PC-3 (cell line): ENCODE measurements at regions not wholly inside any gene's neighbourhood (a gene's known extent, or its start where the extent isn't known, plus 50 kb on each side); places are given as distances from the start of the nearest gene placed in this dataset.

Experiments used
- ATAC-seq: fragments of 200-7000 bp; cut with Tn5 transposase; 2 replicates; pipeline ENCODE4 v1.9.1; 2020; ENCODE audit warnings: mild to moderate bottlenecking, moderate library complexity
- BruUV-seq: library from RNA; stranded (reverse); fragments of 400-500 nt; replicated peaks from 2 replicates; lab custom pipeline; 2021; lab: Mats Ljungman, UMichigan
- CTCF ChIA-PET: fragments of 300-600 bp; sonication (Branson Sonifier 250); formaldehyde crosslinking; loops from one replicate; lab custom pipeline; 2022; ENCODE audit warnings: antibody characterized with exemption; lab: Charles Lee
- POLR2A ChIA-PET: fragments of 300-600 bp; sonication (Branson Sonifier 250); formaldehyde crosslinking; loops from one replicate; lab custom pipeline; 2022; ENCODE audit warnings: antibody characterized with exemption; ENCODE audit not compliant: unreplicated experiment; lab: Charles Lee
- DNase-seq: peaks from one replicate; pipeline ENCODE4 v3.0.0-alpha.2; 2015
- H2AFZ ChIP-seq: fragments of 300-600 bp; sonication (generic); 2 replicates; pipeline ENCODE4 v1.6.0; 2016; ENCODE audit warnings: antibody characterized with exemption, low read length
- H3F3A ChIP-seq: fragments of 300-600 bp; sonication (generic); one replicate; pipeline ENCODE4 v1.6.0; 2017; ENCODE audit warnings: antibody characterized with exemption, low read length, control low read depth, mild to moderate bottlenecking; ENCODE audit not compliant: unreplicated experiment
- H3K27ac ChIP-seq: fragments of 300-600 bp; sonication (generic); 2 replicates; pipeline ENCODE4 v1.5.1; 2016; ENCODE audit warnings: mild to moderate bottlenecking, low read length
- H3K27me3 ChIP-seq: fragments of 300-600 bp; sonication (generic); 2 replicates; pipeline ENCODE4 v1.6.1; 2016; ENCODE audit warnings: low read length, mixed read lengths
- H3K36me3 ChIP-seq: fragments of 300-600 bp; sonication (generic); 2 replicates; pipeline ENCODE4 v1.6.1; 2016; ENCODE audit warnings: low read depth, mixed run types, low read length, mixed read lengths
- H3K4me1 ChIP-seq: fragments of 300-600 bp; sonication (generic); 2 replicates; pipeline ENCODE4 v1.5.1; 2016; ENCODE audit warnings: low read length; ENCODE audit not compliant: insufficient read depth
- H3K4me2 ChIP-seq: fragments of 300-600 bp; sonication (generic); 2 replicates; pipeline ENCODE4 v1.6.0; 2016; ENCODE audit warnings: low read length
- H3K4me3 ChIP-seq: fragments of 300-600 bp; sonication (generic); 2 replicates; pipeline ENCODE4 v1.5.1; 2016; ENCODE audit warnings: mild to moderate bottlenecking, low read length, mixed read lengths
- H3K79me2 ChIP-seq: fragments of 300-600 bp; sonication (generic); 2 replicates; pipeline ENCODE4 v1.6.1; 2017; ENCODE audit warnings: low read length, mixed read lengths
- H3K9ac ChIP-seq: fragments of 300-600 bp; sonication (generic); 2 replicates; pipeline ENCODE4 v1.6.0; 2016; ENCODE audit warnings: mild to moderate bottlenecking, low read length
- H3K9me2 ChIP-seq: fragments of 300-600 bp; sonication (generic); replicated peaks from 2 replicates; pipeline ENCODE4 v1.6.1; 2016; ENCODE audit warnings: mixed run types, low read length, mixed read lengths
- H3K9me3 ChIP-seq: fragments of 300-600 bp; sonication (generic); 2 replicates; pipeline ENCODE4 v1.6.1; 2016; ENCODE audit warnings: low read length, mixed read lengths
- H4K20me1 ChIP-seq: fragments of 300-600 bp; sonication (generic); 2 replicates; pipeline ENCODE4 v1.6.1; 2016; ENCODE audit warnings: low read length, mixed read lengths
- CTCF ChIP-seq: fragments of 300-600 bp; sonication (generic); conservative IDR thresholded peaks from 2 replicates; pipeline ENCODE4 v1.5.1; 2017; ENCODE audit warnings: antibody characterized with exemption, low read depth, mild to moderate bottlenecking, low read length
- EZH2 ChIP-seq: fragments of 300-600 bp; sonication (generic); IDR thresholded peaks from one replicate; pipeline ENCODE4 v1.6.1; 2017; ENCODE audit warnings: antibody characterized with exemption, mild to moderate bottlenecking, low read length; ENCODE audit not compliant: unreplicated experiment
- EZH2phosphoT487 ChIP-seq: fragments of 300-600 bp; sonication (generic); IDR thresholded peaks from 2 replicates; pipeline ENCODE4 v1.6.1; 2018; ENCODE audit warnings: mild to moderate bottlenecking, antibody characterized with exemption, low read length, borderline replicate concordance
- intact Hi-C: fragments of 100-400 bp; cut with micrococcal nuclease; formaldehyde crosslinking; loops from 2 replicates; pipeline ENCODE4 v1.9.0; 2023

GRCh38 chr10:105358911-105359310 is 717.8 kb downstream of the SORCS3 start:
- no TSS peak for BruUV-seq
- TF ChIP-seq EZH2 (no peak), EZH2phosphoT487 (no peak), CTCF (no peak)
- H3K4me1 ChIP-seq, result no peaks in the 10 kb centered on the region
- H3K27ac ChIP-seq, result no peak overlapping the region
- no peaks in the 10 kb centered on the region for H3F3A ChIP-seq
- H3K27me3 ChIP-seq, result no peaks in the 10 kb centered on the region
- ATAC-seq (no peak), DNase-seq (no peak)
- no peaks in the 10 kb centered on the region for H4K20me1 ChIP-seq
- H3K9me2 ChIP-seq, result no peaks in the 10 kb centered on the region
- CTCF ChIA-PET, result no interaction called here
- intact Hi-C loops, result no loop called here
- H3K4me3 ChIP-seq, result no peak overlapping the region
- H3K9me3 ChIP-seq, result no peaks in the 10 kb centered on the region
- H2AFZ ChIP-seq, result no peak overlapping the region
- no peaks in the 10 kb centered on the region for H3K36me3 ChIP-seq
- no peak overlapping the region for H3K4me2 ChIP-seq
- POLR2A ChIA-PET, result no interaction called here
- no peak overlapping the region for H3K9ac ChIP-seq
- H3K79me2 ChIP-seq, result no peaks in the 10 kb centered on the region

DNA sequence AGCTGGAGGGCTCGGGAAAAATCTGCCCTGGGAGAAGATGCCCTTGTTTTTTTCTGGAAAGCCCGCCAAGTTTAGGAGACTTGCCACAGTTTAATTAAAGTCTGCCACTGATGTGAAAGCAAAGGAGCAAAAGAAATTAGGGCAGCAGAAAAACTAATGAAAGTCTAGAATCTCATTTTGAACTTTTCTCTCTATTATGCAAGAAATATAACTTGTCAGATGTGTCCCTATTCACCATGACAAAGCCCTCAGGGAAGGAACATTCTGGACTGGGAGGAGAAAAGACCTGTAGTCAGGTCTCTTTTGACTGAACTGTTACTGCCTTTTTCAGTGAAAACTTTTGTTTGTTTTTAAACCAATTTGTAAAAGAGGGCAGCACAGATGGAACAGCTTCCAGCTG is 715.5 kb downstream of the SORCS3 start:
- H2AFZ ChIP-seq, result no peak overlapping the region
- H3K9ac ChIP-seq, result no peak overlapping the region
- no peaks in the 10 kb centered on the region for H3K4me1 ChIP-seq
- H3K4me3 ChIP-seq, result no peak overlapping the region
- no peak for ATAC-seq
- H3F3A ChIP-seq, result no peaks in the 10 kb centered on the region
- no peaks in the 10 kb centered on the region for H3K79me2 ChIP-seq
- H3K36me3 ChIP-seq, result no peaks in the 10 kb centered on the region
- ChIA-PET CTCF (no interaction called here), POLR2A (no interaction called here)
- no peaks in the 10 kb centered on the region for H3K27me3 ChIP-seq
- no peaks in the 10 kb centered on the region for H4K20me1 ChIP-seq
- H3K27ac ChIP-seq, result no peak overlapping the region
- intact Hi-C loops, result no loop called here
- BruUV-seq, result no TSS peak
- DNase-seq, result no peak
- no peaks in the 10 kb centered on the region for H3K9me2 ChIP-seq
- TF ChIP-seq CTCF (no peak), EZH2 (no peak), EZH2phosphoT487 (no peak)
- no peaks in the 10 kb centered on the region for H3K9me3 ChIP-seq
- no peak overlapping the region for H3K4me2 ChIP-seq

DNA sequence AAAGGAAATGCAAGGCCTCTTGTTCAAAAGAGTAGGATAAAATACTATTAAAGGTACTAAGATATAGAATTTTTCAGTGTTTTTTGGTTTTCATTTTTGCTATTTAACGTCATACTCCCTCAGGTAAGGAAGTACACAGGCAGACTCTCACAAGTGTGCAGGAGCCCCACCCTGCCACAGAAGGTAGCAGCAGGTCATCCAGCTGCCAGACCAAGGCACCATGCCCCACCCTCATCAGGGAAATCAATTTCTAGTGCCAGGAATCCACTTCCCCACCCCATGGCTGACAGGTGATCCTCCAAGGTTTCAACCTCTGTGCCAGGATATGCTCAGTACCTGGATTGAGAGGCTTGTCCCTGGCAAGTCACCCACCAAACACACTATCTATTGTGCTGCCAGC is 712.9 kb downstream of the SORCS3 start:
- H3F3A ChIP-seq, result no peaks in the 10 kb centered on the region
- no peaks in the 10 kb centered on the region for H3K9me3 ChIP-seq
- H3K79me2 ChIP-seq, result no peaks in the 10 kb centered on the region
- no peak overlapping the region for H3K4me2 ChIP-seq
- H3K27me3 ChIP-seq, result no peaks in the 10 kb centered on the region
- no peak for ATAC-seq
- CTCF ChIA-PET, result no interaction called here
- no peak for DNase-seq
- POLR2A ChIA-PET, result no interaction called here
- H3K9me2 ChIP-seq, result no peaks in the 10 kb centered on the region
- H4K20me1 ChIP-seq, result no peaks in the 10 kb centered on the region
- no peak overlapping the region for H3K4me3 ChIP-seq
- BruUV-seq, result no TSS peak
- TF ChIP-seq CTCF, result no peak
- no peak for TF ChIP-seq EZH2phosphoT487
- TF ChIP-seq EZH2, result no peak
- intact Hi-C loops, result no loop called here
- no peaks in the 10 kb centered on the region for H3K36me3 ChIP-seq
- no peak overlapping the region for H3K9ac ChIP-seq
- H2AFZ ChIP-seq, result no peak overlapping the region
- H3K27ac ChIP-seq, result no peak overlapping the region
- H3K4me1 ChIP-seq, result no peaks in the 10 kb centered on the region
